ENCODE measurements at regions not wholly inside any gene's neighbourhood (a gene's known extent, or its start where the extent isn't known, plus 50 kb on each side); places are given as distances from the start of the nearest gene placed in this dataset.
A peak's percentile ranks its signal among the peaks of the same experiment; 100 is the strongest.

DNA sequence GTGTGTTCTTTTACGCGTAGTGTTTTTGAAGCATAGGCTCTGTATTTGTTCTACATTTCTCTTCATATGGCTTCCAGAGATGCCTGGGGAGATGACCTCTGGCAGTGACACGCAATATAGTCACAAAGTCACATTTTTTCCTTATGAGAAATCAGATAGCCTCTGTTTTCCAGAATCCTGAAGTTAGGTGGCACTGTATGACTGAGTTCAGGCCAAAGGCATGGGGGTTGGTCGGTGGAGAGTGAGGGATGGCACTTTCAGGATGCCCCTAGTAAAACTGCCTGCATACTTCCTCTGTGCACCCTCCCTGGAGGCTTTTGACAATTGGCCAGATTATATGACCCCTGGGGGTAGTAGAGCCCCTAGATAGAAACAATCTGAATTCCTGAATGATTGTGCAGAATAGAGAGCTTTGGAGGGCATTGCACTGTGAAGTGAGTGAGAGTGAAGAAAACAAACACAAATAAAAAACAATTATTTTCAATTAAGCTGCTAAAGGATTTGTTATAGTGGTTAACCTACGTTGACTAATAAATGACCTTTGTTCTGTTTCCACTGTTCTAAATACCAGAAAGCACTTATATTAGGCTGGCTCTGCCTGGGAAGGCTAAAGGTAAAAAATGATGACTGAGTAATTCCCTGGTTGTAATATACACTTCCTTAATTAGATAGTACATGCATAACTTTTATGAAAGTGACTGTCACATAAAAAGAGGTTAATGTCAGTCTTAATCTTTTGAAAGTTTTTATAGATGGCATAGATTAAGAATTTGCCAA is 1660.8 kb downstream of the PLA2G4A start:
- in situ Hi-C loops (cut with HindIII; ENCODE audit: low pct_unique_long_range_greater_than_20kb, low sequenced_read_pairs): no loop called here
- peak; percentile 32 for DNase-seq (ENCODE audit: low read depth, low spot score)

DNA sequence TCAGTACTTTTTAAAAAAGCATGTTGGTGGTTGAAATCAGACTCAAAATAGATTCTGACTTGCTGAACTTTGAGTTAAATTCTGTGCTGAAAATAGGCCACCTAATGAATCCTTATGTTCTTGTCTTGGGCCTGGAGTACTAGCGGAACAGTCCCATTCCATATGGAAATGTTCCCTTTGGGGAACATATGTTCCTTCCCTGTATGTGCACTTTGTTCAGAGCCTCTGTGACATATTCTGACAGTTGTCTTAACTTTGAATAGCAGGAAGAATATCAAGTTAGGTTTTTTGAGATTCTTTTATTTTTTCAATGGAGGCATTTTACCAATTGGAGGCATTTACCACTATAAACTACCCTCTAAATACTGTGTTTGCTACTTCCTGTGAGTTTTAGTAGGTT is 1667.8 kb downstream of the PLA2G4A start:
- no peak for DNase-seq (ENCODE audit: low read depth, low spot score)
- in situ Hi-C loops (cut with HindIII; ENCODE audit: low pct_unique_long_range_greater_than_20kb, low sequenced_read_pairs): no loop called here

DNA sequence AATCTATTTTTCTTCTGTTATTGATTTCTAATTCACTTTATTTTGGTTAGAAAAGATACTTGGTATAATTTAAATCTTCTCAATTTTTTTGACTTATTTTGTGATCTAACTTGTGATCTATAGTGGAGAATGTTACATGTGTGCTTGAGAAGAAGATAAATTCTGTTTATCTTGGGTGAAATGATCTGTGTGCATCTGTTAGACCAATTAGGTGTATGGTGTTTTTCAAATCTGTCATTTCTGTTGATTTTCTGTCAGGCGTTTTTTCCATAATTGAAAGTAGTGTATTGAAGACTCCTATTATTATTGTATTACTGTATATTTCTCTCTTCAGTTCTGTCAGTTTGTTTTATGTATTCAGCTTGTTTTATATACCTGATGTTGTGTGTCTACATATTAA is 1668.3 kb downstream of the PLA2G4A start:
- no peak for DNase-seq (ENCODE audit: low read depth, low spot score)

DNA sequence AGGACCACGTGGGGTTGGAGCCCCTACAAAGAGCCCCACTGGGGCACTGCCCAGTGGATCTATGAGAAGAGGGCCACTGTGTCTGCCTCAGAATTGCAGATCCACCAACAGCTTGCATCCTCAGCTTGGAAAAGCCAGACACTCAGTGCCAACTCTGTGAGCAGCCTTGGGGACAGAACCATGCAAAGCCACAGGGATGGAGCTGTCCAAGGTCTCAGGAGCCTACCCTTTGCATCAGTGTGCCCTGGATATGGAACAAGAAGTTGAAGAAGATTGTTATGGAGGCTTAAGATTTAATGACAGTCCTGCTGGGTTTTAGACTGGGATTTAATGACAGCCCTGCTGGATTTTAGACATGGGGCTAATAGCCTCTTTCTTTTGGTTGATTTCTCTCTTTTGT is 1670.9 kb downstream of the PLA2G4A start:
- no peak for DNase-seq (ENCODE audit: low read depth, low spot score)
- in situ Hi-C loops (cut with HindIII; ENCODE audit: low pct_unique_long_range_greater_than_20kb, low sequenced_read_pairs): no loop called here

More for the DNA sequence above, 1668.3 kb downstream of the PLA2G4A start:
- in situ Hi-C loops (cut with HindIII; ENCODE audit: low pct_unique_long_range_greater_than_20kb, low sequenced_read_pairs): no loop called here

DNA sequence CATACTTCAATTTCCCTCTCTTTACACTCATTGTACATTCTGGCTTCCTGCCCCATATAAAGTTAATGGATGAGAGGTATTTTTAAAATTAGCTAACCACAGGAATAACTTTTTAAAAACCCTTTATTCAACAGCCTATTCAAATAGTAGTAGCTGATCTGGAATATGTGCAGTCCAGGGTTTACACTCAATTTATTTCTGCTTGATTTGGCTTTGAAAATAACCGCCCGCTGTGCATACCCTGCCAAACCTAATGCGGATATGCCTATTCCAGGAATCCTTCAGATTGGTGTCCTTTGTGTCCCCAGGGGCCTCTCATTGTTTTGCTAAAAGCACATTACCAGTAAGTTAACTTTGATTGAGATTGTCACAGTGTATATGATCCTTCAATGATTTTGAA is 1686.2 kb downstream of the PLA2G4A start:
- DNase-seq (ENCODE audit: low read depth, low spot score): no peak
- in situ Hi-C loops (cut with HindIII; ENCODE audit: low pct_unique_long_range_greater_than_20kb, low sequenced_read_pairs): no loop called here

DNA sequence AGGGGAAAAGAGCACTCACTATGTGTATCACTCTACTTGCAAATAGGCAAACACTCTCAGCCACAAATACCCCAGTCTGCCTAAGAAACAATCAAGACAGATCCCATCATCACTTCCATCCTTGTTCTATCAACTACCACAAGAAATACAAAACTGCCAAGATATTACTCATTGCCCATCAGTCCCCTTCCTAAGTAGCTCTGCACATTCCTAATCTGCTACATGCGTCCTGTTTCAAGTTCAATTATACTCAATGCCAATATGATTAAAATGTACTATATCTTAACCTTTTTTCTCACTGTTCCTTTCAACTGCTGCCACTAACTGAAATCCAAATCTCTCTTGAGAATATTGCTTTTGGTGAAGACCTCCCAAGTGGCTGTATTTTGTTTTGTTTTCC is 1688.4 kb downstream of the PLA2G4A start:
- no peak for DNase-seq (ENCODE audit: low read depth, low spot score)
- in situ Hi-C loops (cut with HindIII; ENCODE audit: low pct_unique_long_range_greater_than_20kb, low sequenced_read_pairs): no loop called here

DNA sequence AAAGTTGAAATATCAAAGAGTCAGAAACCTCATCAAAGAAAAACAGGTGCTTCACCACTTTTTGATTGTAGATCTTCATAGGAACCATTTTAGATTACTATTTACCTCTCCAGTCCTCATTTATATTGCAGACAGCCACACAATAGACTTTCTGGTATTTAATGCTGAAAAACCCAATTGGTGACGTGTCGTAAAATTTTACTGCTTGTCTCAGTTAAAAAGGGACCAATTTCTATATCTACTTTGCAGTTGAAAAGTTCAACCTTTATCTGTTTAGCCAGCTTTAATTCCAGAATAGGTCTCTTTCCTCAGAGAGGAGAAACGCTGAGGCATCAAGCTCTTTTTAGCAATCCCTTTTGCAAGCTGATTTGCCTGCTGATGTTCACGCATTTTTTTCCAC is 1722.4 kb downstream of the PLA2G4A start:
- in situ Hi-C loops (cut with HindIII; ENCODE audit: low pct_unique_long_range_greater_than_20kb, low sequenced_read_pairs): no loop called here
- DNase-seq (ENCODE audit: low read depth, low spot score): no peak

DNA sequence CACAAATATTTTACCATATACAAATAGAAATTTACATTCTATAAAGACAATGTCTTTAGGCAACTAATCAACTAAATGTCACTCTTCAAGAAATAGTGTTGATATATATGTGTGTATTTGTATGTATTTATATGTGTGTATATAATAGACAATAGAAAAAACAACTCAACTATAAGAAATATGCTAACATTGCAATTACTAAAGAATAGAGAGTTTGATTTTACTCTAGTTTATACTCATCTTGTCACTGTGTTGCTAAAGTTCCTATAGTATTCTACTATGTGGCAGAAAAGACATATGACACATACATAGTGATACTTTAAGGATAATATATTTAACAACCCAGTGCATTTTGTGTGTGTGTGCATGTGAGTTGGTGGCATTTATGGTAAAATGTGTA is 1728.3 kb downstream of the PLA2G4A start:
- in situ Hi-C loops (cut with HindIII; ENCODE audit: low pct_unique_long_range_greater_than_20kb, low sequenced_read_pairs): no loop called here

DNA sequence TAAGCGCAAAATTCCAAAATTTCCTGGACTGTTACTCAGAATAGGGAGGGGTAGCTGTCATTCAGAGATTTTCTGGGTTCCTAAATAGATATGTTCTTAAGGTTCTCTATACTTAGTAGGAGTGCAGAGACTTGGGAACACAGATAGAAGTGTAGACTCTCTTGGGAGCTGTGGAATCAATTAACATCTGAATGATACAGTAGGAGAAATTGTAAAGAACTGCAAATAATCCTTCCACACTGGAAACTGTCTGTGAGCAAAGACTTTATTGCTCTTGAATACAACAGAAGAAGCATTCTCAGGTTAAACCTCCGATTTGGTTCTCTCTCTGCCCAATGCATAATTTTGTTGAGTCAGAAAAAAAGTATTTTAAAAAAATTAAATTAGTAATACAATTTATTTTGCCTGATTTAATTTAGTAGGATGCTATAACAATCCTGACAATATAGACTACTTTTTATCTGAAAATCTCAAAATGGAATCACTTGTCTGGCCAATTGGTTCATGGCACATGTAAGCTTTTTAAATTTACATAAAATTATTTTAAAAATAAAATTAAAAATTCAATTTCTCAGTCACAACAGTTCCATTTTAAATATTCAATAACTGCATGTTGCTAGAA is 1754.3 kb downstream of the PLA2G4A start:
- in situ Hi-C loops (cut with HindIII; ENCODE audit: low pct_unique_long_range_greater_than_20kb, low sequenced_read_pairs): no loop called here
- DNase-seq (ENCODE audit: low read depth, low spot score): no peak

More for the DNA sequence above, 1728.3 kb downstream of the PLA2G4A start:
- DNase-seq (ENCODE audit: low read depth, low spot score): no peak

- no peak for DNase-seq (ENCODE audit: low read depth, low spot score)
- in situ Hi-C loops (cut with HindIII; ENCODE audit: low pct_unique_long_range_greater_than_20kb, low sequenced_read_pairs): no loop called here
Measured at GRCh38 chr1:188584119-188584518, 1755.4 kb downstream of the PLA2G4A start.

GRCh38 chr1:188590641-188591040 is 1761.9 kb downstream of the PLA2G4A start:
- in situ Hi-C loops (cut with HindIII; ENCODE audit: low pct_unique_long_range_greater_than_20kb, low sequenced_read_pairs): no loop called here
- no peak for DNase-seq (ENCODE audit: low read depth, low spot score)

GRCh38 chr1:188594542-188595235 is 1765.9 kb downstream of the PLA2G4A start:
- in situ Hi-C loops (cut with HindIII; ENCODE audit: low pct_unique_long_range_greater_than_20kb, low sequenced_read_pairs): no loop called here
- DNase-seq (ENCODE audit: low read depth, low spot score): peak; percentile 58

- peak; percentile 15 for DNase-seq (ENCODE audit: low read depth, low spot score)
- in situ Hi-C loops (cut with HindIII; ENCODE audit: low pct_unique_long_range_greater_than_20kb, low sequenced_read_pairs): no loop called here
Measured at GRCh38 chr1:188599313-188599712, 1770.6 kb downstream of the PLA2G4A start.

- in situ Hi-C loops (cut with HindIII; ENCODE audit: low pct_unique_long_range_greater_than_20kb, low sequenced_read_pairs): no loop called here
- no peak for DNase-seq (ENCODE audit: low read depth, low spot score)
Measured at GRCh38 chr1:188611432-188611831, 1782.7 kb downstream of the PLA2G4A start.

GRCh38 chr1:188615321-188615720 is 1786.6 kb downstream of the PLA2G4A start:
- no peak for DNase-seq (ENCODE audit: low read depth, low spot score)
- in situ Hi-C loops (cut with HindIII; ENCODE audit: low pct_unique_long_range_greater_than_20kb, low sequenced_read_pairs): no loop called here

DNA sequence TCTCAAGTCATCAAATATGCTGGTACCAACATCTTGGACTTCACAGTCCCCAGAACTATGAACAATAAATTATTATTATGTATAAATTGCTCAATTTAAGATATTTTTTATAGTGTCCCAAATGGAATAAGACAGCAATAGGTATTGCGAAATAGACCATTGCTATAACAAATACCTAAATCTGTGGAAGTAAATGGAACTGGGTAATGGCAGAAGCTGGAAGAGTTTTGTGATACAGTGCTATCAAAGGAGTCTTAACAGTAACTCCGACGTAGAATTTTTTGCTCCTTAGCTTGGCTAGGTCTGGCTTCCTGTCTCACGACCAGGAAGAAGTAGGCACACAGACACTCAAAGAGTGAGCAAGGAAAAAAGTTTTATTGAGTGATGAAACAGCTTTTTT is 1791.5 kb downstream of the PLA2G4A start:
- in situ Hi-C loops (cut with HindIII; ENCODE audit: low pct_unique_long_range_greater_than_20kb, low sequenced_read_pairs): no loop called here
- DNase-seq (ENCODE audit: low read depth, low spot score): no peak

GRCh38 chr1:188641566-188642211 is 1812.9 kb downstream of the PLA2G4A start:
- in situ Hi-C loops (cut with HindIII; ENCODE audit: low pct_unique_long_range_greater_than_20kb, low sequenced_read_pairs): no loop called here
- no peak for DNase-seq (ENCODE audit: low read depth, low spot score)

DNA sequence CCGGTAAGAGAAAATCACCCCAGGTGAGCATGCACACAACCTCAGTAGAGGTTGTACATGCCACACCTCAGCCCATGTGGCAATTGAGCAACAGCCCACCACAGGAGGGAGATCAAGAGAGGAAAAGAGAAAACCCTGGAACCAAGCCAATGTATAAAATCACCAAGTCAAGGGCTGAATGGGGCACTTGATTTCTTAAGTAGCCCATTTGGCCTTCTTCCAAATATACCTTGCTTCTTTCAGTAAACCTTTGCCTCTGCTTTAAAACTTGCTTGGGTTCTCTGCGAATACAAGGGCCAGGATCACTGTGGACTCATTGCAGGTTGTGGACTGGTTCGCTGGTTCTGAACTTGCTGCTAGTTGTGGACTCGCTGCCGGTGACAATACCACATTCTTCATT is 1814.0 kb downstream of the PLA2G4A start:
- in situ Hi-C loops (cut with HindIII; ENCODE audit: low pct_unique_long_range_greater_than_20kb, low sequenced_read_pairs): no loop called here
- DNase-seq (ENCODE audit: low read depth, low spot score): peak; percentile 17

Measured in SK-MEL-5 (cell line).